ENCODE measurements at regions not wholly inside any gene's neighbourhood (a gene's known extent, or its start where the extent isn't known, plus 50 kb on each side); places are given as distances from the start of the nearest gene placed in this dataset.

- TF ChIP-seq EGR1 (IDR thresholded peaks at IDR 0.05; ENCODE audit: low read depth in 2 of 2) = no peak
Measured at GRCh38 chr3:113111011-113111707, 100.2 kb upstream of the BOC start (continued).

GRCh38 chr3:113113361-113113760 lies 98.0 kb upstream of the BOC start:
- Histone ChIP-seq H3K36me3 (ENCODE audit: control insufficient read depth in 4 of 4, insufficient read depth in 3 of 4, low read depth in 1 of 4, low read length in 3 of 4) (no peaks in the 10 kb centered on the region), H3K27me3 (ENCODE audit: control insufficient read depth in 4 of 4, insufficient read depth in 4 of 4, low read length in 3 of 4) (no peaks in the 10 kb centered on the region), H3K9me3 (ENCODE audit: control insufficient read depth in 4 of 4, low read length in 3 of 4) (no peaks in the 10 kb centered on the region), H3K27ac (ENCODE audit: low read depth in 1 of 2, low read length in 2 of 2) (no peak overlapping the region), H3K9ac (ENCODE audit: low read depth in 1 of 2, low read length in 2 of 2) (no peak overlapping the region), H3K4me3 (ENCODE audit: low read depth in 1 of 3, low read length in 3 of 3) (no peak overlapping the region), H3K4me1 (ENCODE audit: control insufficient read depth in 4 of 4, insufficient read depth in 4 of 4, low read length in 3 of 4) (no peaks in the 10 kb centered on the region)
- no peak for TF ChIP-seq REST (IDR thresholded peaks at IDR 0.05)
- no peak for TF ChIP-seq NR2F2 (IDR thresholded peaks at IDR 0.05)
- TF ChIP-seq HNF4A (conservative IDR thresholded peaks at IDR 0.05) = no peak
- TF ChIP-seq FOXA1 (IDR thresholded peaks at IDR 0.05) = no peak
- TF ChIP-seq RXRA (IDR thresholded peaks at IDR 0.05) = no peak
- DNase-seq (ENCODE audit: low spot score) = no peak

GRCh38 chr3:113117511-113118234 lies 93.7 kb upstream of the BOC start:
- no peak for DNase-seq (ENCODE audit: low spot score)
- Histone ChIP-seq H3K36me3 (ENCODE audit: control insufficient read depth in 4 of 4, insufficient read depth in 3 of 4, low read depth in 1 of 4, low read length in 3 of 4) (no peaks in the 10 kb centered on the region), H3K27me3 (ENCODE audit: control insufficient read depth in 4 of 4, insufficient read depth in 4 of 4, low read length in 3 of 4) (no peaks in the 10 kb centered on the region), H3K4me1 (ENCODE audit: control insufficient read depth in 4 of 4, insufficient read depth in 4 of 4, low read length in 3 of 4) (no peaks in the 10 kb centered on the region), H3K4me3 (ENCODE audit: low read depth in 1 of 3, low read length in 3 of 3) (no peak overlapping the region), H3K27ac (ENCODE audit: low read depth in 1 of 2, low read length in 2 of 2) (no peak overlapping the region), H3K9me3 (ENCODE audit: control insufficient read depth in 4 of 4, low read length in 3 of 4) (no peaks in the 10 kb centered on the region), H3K9ac (ENCODE audit: low read depth in 1 of 2, low read length in 2 of 2) (no peak overlapping the region)
- TF ChIP-seq MAX (IDR thresholded peaks at IDR 0.05) (no peak), JUND (IDR thresholded peaks at IDR 0.05) (no peak), TAF1 (conservative IDR thresholded peaks at IDR 0.05) (no peak), GABPA (IDR thresholded peaks at IDR 0.05 in 1 of 2, conservative IDR thresholded peaks at IDR 0.05 in 1 of 2) (no peak), SP1 (IDR thresholded peaks at IDR 0.05) (no peak), NR2F2 (IDR thresholded peaks at IDR 0.05) (no peak), HNF4G (IDR thresholded peaks at IDR 0.05) (no peak), HNF4A (conservative IDR thresholded peaks at IDR 0.05) (no peak), YY1 (IDR thresholded peaks at IDR 0.05) (no peak), FOXA1 (IDR thresholded peaks at IDR 0.05) (no peak), ATF3 (IDR thresholded peaks at IDR 0.05) (no peak), REST (IDR thresholded peaks at IDR 0.05) (no peak), RAD21 (IDR thresholded peaks at IDR 0.05) (no peak), RXRA (IDR thresholded peaks at IDR 0.05) (no peak)
- WGBS = 73% methylated on average over 1 of the region's 1 CpG
